ENCODE measurements at regions not wholly inside any gene's neighbourhood (a gene's known extent, or its start where the extent isn't known, plus 50 kb on each side); places are given as distances from the start of the nearest gene placed in this dataset.

- no peak for TF ChIP-seq CTCF (IDR thresholded peaks at IDR 0.05)
- TF ChIP-seq POLR2A (IDR thresholded peaks at IDR 0.05), result no peak
These were observed 1794.0 kb upstream of the CELF4 start for GRCh38 chr18:39359636-39360035.
